ENCODE measurements at regions not wholly inside any gene's neighbourhood (a gene's known extent, or its start where the extent isn't known, plus 50 kb on each side); places are given as distances from the start of the nearest gene placed in this dataset.
A peak's percentile ranks its signal among the peaks of the same experiment; 100 is the strongest.

GRCh38 chr9:87118594-87118993 lies 171.3 kb upstream of the GAS1 start:
- DNase-seq (ENCODE audit: low spot score), result no peak

- DNase-seq (ENCODE audit: low spot score), result no peak
Measured at GRCh38 chr9:87119328-87119881, 172.1 kb upstream of the GAS1 start.

GRCh38 chr9:87120610-87121009 lies 173.3 kb upstream of the GAS1 start:
- DNase-seq (ENCODE audit: low spot score), result no peak

- no peak for DNase-seq (ENCODE audit: low spot score)
Measured at GRCh38 chr9:87122947-87123685, 175.8 kb upstream of the GAS1 start.

GRCh38 chr9:87123830-87124229 lies 176.5 kb upstream of the GAS1 start:
- no peak for DNase-seq (ENCODE audit: low spot score)

GRCh38 chr9:87125819-87126218 lies 178.5 kb upstream of the GAS1 start:
- no peak for DNase-seq (ENCODE audit: low spot score)

- DNase-seq (ENCODE audit: low spot score), result no peak
Measured at GRCh38 chr9:87127543-87127942, 180.2 kb upstream of the GAS1 start.

GRCh38 chr9:87127978-87128614 lies 180.8 kb upstream of the GAS1 start:
- no peak for DNase-seq (ENCODE audit: low spot score)

- no peak for DNase-seq (ENCODE audit: low spot score)
Measured at GRCh38 chr9:87128844-87129493, 181.7 kb upstream of the GAS1 start.

- no peak for DNase-seq (ENCODE audit: low spot score)
Measured at GRCh38 chr9:87135074-87135473, 187.8 kb upstream of the GAS1 start.

- DNase-seq (ENCODE audit: low spot score), result no peak
Measured at GRCh38 chr9:87137718-87138117, 190.4 kb upstream of the GAS1 start.

- DNase-seq (ENCODE audit: low spot score), result no peak
Measured at GRCh38 chr9:87138128-87139040, 191.1 kb upstream of the GAS1 start.

GRCh38 chr9:87139099-87139730 lies 191.9 kb upstream of the GAS1 start:
- no peak for DNase-seq (ENCODE audit: low spot score)

- no peak for DNase-seq (ENCODE audit: low spot score)
Measured at GRCh38 chr9:87140142-87140541, 192.8 kb upstream of the GAS1 start.

GRCh38 chr9:87140605-87141109 lies 193.4 kb upstream of the GAS1 start:
- peak; percentile 32 for DNase-seq (ENCODE audit: low spot score)

GRCh38 chr9:87141124-87141523 lies 193.8 kb upstream of the GAS1 start:
- no peak for DNase-seq (ENCODE audit: low spot score)

GRCh38 chr9:87146933-87147332 lies 199.6 kb upstream of the GAS1 start:
- DNase-seq (ENCODE audit: low spot score), result no peak

- DNase-seq (ENCODE audit: low spot score), result no peak
Measured at GRCh38 chr9:87147839-87148238, 200.5 kb upstream of the GAS1 start.

- no peak for DNase-seq (ENCODE audit: low spot score)
Measured at GRCh38 chr9:87148331-87149104, 201.2 kb upstream of the GAS1 start.

- DNase-seq (ENCODE audit: low spot score), result no peak
Measured at GRCh38 chr9:87149799-87150198, 202.5 kb upstream of the GAS1 start.
